Tongue (tissue), 1 donor: ENCODE measurements at regions not wholly inside any gene's neighbourhood (a gene's known extent, or its start where the extent isn't known, plus 50 kb on each side); places are given as distances from the start of the nearest gene placed in this dataset.
A peak's percentile ranks its signal among the peaks of the same experiment; 100 is the strongest.

Experiments used
- DNase-seq: peaks from one replicate; pipeline ENCODE4 v3.0.0-alpha.2; 2015

- no peak for DNase-seq
Measured at GRCh38 chr17:72426948-72427760, 306.3 kb downstream of the SOX9 start.

GRCh38 chr17:72427761-72428109 is 306.9 kb downstream of the SOX9 start:
- DNase-seq, result no peak

- DNase-seq, result no peak
Measured at GRCh38 chr17:72429066-72429638, 308.3 kb downstream of the SOX9 start.

DNA sequence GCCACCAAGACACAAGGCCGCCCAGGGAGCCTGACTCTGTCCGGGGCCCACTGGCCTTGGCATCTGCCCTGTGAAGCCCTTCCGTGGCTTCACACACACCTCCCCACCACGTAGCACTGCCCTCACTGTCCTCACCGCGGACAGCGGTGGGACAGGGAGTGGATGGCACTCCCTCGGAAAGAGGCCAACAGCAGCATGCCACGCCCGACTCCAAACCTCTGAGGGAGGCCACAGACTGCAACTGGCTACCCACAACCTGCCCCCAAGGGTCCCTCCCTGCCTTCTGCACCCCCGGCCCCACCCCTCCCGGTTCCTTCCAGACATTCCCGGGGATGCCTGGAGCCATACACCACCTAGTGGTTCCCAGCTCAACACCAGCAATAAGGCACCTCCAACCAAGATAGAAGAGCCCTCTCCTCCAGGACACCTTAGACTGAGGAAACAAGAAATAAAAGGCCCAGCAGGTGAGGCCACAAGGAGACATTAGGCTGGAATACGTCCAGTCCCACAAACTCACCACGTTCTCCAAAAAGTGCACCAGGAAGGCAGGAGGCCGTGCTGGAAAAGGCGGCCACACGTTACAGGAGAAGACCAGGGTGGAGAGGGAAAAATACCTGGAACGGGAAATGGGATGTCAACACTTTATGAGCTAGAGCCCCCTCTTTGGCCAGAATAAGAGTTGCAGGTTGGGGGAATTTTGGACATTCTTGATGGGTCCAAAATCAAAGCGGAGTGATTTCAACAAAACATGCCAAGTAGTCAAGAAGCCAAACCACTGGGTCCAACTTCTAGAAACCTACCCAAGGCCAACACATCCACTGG is 310.0 kb downstream of the SOX9 start:
- no peak for DNase-seq

DNA sequence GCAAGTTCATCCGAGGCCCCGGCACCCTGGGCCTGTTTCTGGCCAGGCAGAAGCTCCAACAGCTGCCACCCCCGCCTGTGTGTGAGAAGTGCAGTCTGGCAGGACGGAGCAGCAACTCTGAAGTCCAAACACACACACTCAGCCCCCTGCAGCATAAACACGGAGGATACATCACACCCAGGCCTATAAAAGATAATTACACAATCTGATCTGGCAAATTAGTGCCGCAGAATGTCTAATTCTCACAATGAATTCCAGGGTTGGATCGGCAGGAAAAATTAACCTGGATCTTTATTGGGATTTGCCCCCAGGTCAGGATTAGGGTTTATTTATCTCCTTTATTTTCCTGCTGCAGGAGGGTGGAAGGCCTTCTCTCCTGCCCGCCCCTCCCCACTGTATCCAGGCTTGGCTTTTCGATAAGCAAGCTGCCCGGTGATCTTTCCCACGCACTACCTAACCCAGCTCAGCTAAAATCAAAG is 311.4 kb downstream of the SOX9 start:
- no peak for DNase-seq

DNA sequence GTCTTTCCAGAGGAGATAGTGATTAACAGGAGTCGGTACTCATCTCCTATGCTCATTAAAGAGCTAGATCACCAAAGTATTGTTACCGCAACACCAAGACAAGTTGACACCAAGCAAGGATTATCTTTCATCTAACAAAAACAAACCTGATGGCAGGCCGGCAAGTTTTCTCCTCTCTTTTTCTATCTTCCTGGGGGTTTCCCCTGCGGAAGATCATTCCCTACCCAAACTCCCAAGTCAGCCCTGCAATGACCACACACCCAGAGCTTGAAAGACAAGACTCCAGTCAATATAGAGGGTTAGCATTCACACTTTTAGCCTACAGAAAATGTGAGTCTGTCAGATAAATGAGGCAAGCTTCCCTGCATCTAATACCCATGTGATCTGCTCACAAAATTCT is 312.1 kb downstream of the SOX9 start:
- DNase-seq, result no peak

DNA sequence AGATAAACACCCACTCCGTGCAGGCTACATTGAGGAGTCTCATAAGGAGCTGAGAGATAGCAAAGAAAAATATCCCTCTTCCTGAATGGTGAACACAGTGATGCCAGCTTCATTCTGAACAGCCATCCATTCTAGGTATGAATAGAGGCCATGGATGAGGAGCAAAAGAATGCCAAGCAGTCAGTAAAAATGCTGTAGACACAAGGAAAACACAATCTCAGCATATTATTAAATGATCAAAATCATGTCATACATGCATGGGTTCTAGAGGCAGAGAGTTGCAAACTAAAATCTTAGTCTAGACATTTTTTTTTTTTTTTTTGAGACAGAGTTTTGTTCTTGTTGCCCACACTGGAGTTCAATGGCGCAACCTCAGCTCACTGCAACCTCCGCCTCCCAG is 313.0 kb downstream of the SOX9 start:
- DNase-seq, result no peak

GRCh38 chr17:72434581-72434980 is 313.8 kb downstream of the SOX9 start:
- no peak for DNase-seq

DNA sequence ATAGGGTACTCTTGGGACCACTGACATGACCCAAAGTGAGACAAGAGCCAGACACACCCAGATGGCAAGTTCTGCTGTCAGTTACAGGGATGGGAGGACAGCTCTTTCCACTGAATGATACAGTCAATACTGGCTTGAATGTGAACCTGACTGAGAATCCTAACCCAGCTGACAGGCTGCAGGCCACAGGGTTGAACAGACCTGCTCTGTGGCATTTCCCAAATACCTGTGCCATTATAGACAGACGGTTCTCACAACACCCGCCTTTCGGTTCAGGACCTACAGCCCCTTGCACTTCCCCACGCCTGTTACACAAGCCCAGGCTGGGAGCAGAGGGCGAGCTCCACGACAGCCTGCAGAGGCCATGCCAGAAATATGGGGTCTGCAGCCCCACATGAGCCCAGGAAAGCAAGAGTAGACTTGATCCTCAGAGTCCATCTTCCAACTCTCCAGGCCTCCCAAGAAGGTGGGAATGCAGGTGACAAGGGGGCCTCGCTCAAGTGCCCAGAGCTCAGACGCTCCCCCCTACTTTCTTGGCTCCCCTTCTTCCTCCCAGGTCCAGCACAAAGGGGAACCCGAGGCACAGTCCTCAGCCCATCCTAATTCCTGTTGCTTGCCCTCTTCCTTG is 314.3 kb downstream of the SOX9 start:
- DNase-seq, result no peak

DNA sequence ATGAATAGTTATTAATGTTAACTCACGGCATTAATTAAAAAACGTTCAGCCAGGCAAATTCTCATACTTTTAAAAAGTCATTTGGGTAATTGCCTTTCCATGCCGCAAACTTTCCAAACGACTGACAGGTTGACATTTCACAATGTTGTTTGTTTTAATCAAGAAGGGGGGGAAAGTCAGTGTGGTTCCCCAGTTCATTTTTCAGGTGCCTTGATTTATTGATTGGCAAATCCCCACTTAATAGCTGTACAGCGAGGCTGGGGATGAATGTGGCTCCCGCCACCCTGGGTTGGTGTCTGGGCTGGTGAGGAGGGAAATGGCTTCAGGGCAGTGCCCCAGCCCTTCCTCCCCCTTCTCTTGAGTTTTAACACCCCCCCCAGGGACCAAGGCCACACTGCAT is 318.0 kb downstream of the SOX9 start:
- no peak for DNase-seq

- no peak for DNase-seq
Measured at GRCh38 chr17:72439893-72440502, 319.2 kb downstream of the SOX9 start.

DNA sequence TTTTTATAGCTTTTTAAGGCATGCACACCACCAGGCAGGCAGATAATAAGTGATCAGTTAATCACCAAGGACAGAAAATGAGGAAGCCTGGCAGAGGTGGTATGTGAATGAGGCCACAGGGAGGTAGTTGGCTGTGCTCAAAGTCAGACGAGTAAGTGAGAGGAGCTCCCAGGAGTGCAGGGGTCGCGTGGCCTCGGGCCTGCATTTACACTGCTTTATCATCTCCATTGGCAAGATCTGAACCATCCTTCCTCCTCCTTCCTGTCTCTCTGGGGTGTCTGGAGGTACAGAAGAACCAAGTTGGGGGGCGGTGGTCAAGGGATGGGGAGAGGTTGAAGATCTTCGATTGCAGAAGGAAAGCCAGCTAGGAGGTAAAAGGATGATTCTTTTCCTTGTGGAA is 320.1 kb downstream of the SOX9 start:
- no peak for DNase-seq

DNA sequence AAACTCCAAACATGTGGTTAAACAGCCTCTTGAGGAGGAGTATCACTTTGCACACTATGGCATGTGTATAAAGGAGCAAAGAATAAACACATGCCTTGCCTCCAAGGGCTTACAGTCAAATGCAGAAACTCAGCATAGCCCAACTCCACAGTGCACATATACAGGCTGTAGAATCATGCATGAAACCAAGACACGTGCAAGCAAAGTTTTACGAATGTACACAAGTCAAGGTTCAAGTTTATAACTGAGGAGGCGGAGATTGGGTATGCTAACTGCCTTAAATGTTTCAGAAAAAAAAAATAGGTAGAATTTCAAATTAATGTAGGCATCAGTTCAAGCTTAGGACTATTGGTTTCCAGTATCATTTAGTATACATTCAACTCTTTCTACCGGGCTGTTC is 321.1 kb downstream of the SOX9 start:
- DNase-seq, result no peak

- DNase-seq, result no peak
Measured at GRCh38 chr17:72444517-72445054, 323.8 kb downstream of the SOX9 start.

- peak; percentile 46 for DNase-seq
Measured at GRCh38 chr17:72445055-72445991, 324.5 kb downstream of the SOX9 start.

DNA sequence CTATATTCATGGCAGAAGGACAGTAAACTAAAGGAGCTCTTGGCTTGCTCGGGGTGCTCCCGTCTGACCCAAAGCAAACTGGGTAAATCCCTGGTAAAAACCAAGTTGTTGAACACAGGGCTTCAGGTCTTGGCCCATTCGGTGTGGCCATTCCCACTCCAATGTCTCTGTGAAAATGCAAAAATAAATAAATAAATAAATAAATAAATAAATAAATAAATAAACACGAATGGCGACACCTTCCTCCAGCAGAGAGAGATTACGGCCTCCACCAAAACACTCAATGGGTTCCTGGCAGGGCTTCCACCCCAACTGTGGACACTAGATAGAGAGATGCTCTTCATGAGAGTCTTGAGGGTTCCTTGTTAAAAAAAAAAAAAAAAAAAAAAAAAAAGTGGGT is 325.3 kb downstream of the SOX9 start:
- DNase-seq, result no peak

- DNase-seq, result no peak
Measured at GRCh38 chr17:72446525-72447250, 325.9 kb downstream of the SOX9 start.

GRCh38 chr17:72447251-72447640 is 326.4 kb downstream of the SOX9 start:
- DNase-seq, result no peak

GRCh38 chr17:72448019-72448418 is 327.2 kb downstream of the SOX9 start:
- DNase-seq, result no peak
